HepG2 (cell line): ENCODE measurements at regions not wholly inside any gene's neighbourhood (a gene's known extent, or its start where the extent isn't known, plus 50 kb on each side); places are given as distances from the start of the nearest gene placed in this dataset.

ENCODE experiments used
- ATAC-seq: fragments of 200-7000 bp; cut with Tn5 transposase; 3 replicates; pipeline ENCODE4 v1.9.1; 2020; ENCODE audit warnings: mild to moderate bottlenecking, moderate library complexity
- BruUV-seq: library from RNA; stranded (reverse); fragments of 400-500 nt; replicated peaks from 2 replicates; lab custom pipeline; 2021; lab: Mats Ljungman, UMichigan
- CTCF ChIA-PET: fragments of 300-600 bp; formaldehyde crosslinking; extraction: SDS; loops from one replicate; lab custom pipeline; 2021; ENCODE audit warnings: low total read pairs, inconsistent platforms, low intra/inter-chr PET ratio; lab: Yijun Ruan, JAX
- POLR2A ChIA-PET: fragments of 350-600 bp; sonication (Branson Sonifier 250); formaldehyde crosslinking; loops from one replicate; lab custom pipeline; 2020; ENCODE audit warnings: antibody characterized with exemption, inconsistent platforms; lab: Yijun Ruan, JAX
- DNase-seq: peaks from one replicate; pipeline ENCODE4 v3.0.0-alpha.2; 2015; ENCODE audit warnings: low spot score
- FAIRE-seq: peaks from 3 replicates; lab custom pipeline; 2011; peaks lifted over from hg19 to GRCh38; lab: Jason Lieb, UNC
- H2AFZ ChIP-seq: one replicate; pipeline ENCODE4 v1.6.1; 2011; ENCODE audit warnings: low read length, inconsistent platforms
- H3K27ac ChIP-seq: fragments of 300-600 bp; 3 replicates; pipeline ENCODE4 v1.8.0; 2011; ENCODE audit warnings: mixed run types, mild to moderate bottlenecking, mixed read lengths, low read length, inconsistent platforms; ENCODE audit not compliant: insufficient read depth; ENCODE audit errors: extremely low read length
- H3K27me3 ChIP-seq, 2 experiments: fragments of 200-600 bp in 1 of 2; 2 replicates in 1 of 2; 3 replicates in 1 of 2; pipeline versions ENCODE4 v1.6.0 to v1.8.0; 2011; ENCODE audit warnings: low read length in 2 of 2, mild to moderate bottlenecking in 2 of 2, moderate library complexity in 2 of 2, inconsistent platforms in 1 of 2; ENCODE audit not compliant: insufficient read depth in 2 of 2, control insufficient read depth in 1 of 2
- H3K36me3 ChIP-seq, 2 experiments: fragments of 200-600 bp in 1 of 2; replicated peaks in 1 of 2; 2 replicates in 1 of 2; 3 replicates in 1 of 2; pipeline versions ENCODE4 v1.5.1 to v1.8.0; 2011; ENCODE audit warnings: low read length in 2 of 2, inconsistent platforms in 1 of 2; ENCODE audit not compliant: insufficient read depth in 2 of 2, control insufficient read depth in 1 of 2
- H3K4me1 ChIP-seq: 2 replicates; pipeline ENCODE4 v1.5.1; 2012; ENCODE audit warnings: low read length, inconsistent platforms; ENCODE audit not compliant: insufficient read depth
- H3K4me2 ChIP-seq: 2 replicates; pipeline ENCODE4 v1.6.0; 2011; ENCODE audit warnings: low read depth, low read length, inconsistent platforms
- H3K4me3 ChIP-seq, 3 experiments: fragments of 200-600 bp in 1 of 3; sonication (generic), shearing (Covaris generic) in 1 of 3; replicated peaks in 1 of 3; 2 replicates each; pipeline ENCODE4 v1.5.1; 2011 to 2016; ENCODE audit warnings: low read length in 3 of 3, inconsistent platforms in 2 of 3, low read depth in 2 of 3, mild to moderate bottlenecking in 2 of 3, control low read depth in 1 of 3, mixed read lengths in 1 of 3; ENCODE audit not compliant: insufficient read depth in 1 of 3
- H3K79me2 ChIP-seq: one replicate; pipeline ENCODE4 v1.6.1; 2011; ENCODE audit warnings: low read length, inconsistent platforms; ENCODE audit not compliant: insufficient read depth
- H3K9ac ChIP-seq: 2 replicates; pipeline ENCODE4 v1.6.0; 2011; ENCODE audit warnings: mild to moderate bottlenecking, low read depth, low read length, inconsistent platforms; ENCODE audit not compliant: insufficient read depth
- H3K9me3 ChIP-seq: 2 replicates; pipeline ENCODE4 v1.5.1; 2012; ENCODE audit warnings: mild to moderate bottlenecking, low read length
- H4K20me1 ChIP-seq: 2 replicates; pipeline ENCODE4 v1.6.0; 2011; ENCODE audit warnings: inconsistent platforms, mild to moderate bottlenecking, low read length, moderate library complexity; ENCODE audit not compliant: insufficient read depth
- ATF7 ChIP-seq, 2 experiments: fragments of 450-650 bp in 1 of 2; sonication (generic) in 1 of 2; formaldehyde crosslinking in 1 of 2; IDR thresholded peaks; 2 replicates each; pipeline versions ENCODE4 v1.4.0 to v1.6.1; 2016 to 2020; ENCODE audit warnings: antibody characterized with exemption in 1 of 2, mild to moderate bottlenecking in 1 of 2, missing genetic modification reagents in 1 of 2
- CBFB ChIP-seq: sonication (generic); formaldehyde crosslinking; IDR thresholded peaks from 2 replicates; pipeline ENCODE4 v1.4.0; 2020; ENCODE audit warnings: missing genetic modification reagents
- GMEB1 ChIP-seq: sonication (generic); formaldehyde crosslinking; IDR thresholded peaks from 2 replicates; pipeline ENCODE4 v1.5.1; 2020; ENCODE audit warnings: missing genetic modification reagents, mild to moderate bottlenecking, borderline replicate concordance
- HINFP ChIP-seq: sonication (generic); formaldehyde crosslinking; IDR thresholded peaks from 2 replicates; pipeline ENCODE4 v1.4.0; 2020; ENCODE audit warnings: low read depth, mild to moderate bottlenecking, missing genetic modification reagents
- KLF9 ChIP-seq: IDR thresholded peaks from 2 replicates; pipeline ENCODE4 v1.6.1; 2016; ENCODE audit warnings: low read depth
- PHF8 ChIP-seq: sonication (generic); formaldehyde crosslinking; IDR thresholded peaks from 2 replicates; pipeline ENCODE4 v1.5.0; 2020; ENCODE audit warnings: missing genetic modification reagents
- STAT5B ChIP-seq: sonication (generic); formaldehyde crosslinking; IDR thresholded peaks from 2 replicates; pipeline ENCODE4 v1.4.0; 2020; ENCODE audit warnings: missing genetic modification reagents
- STAT6 ChIP-seq: sonication (generic); formaldehyde crosslinking; IDR thresholded peaks from 2 replicates; pipeline ENCODE4 v1.4.0; 2020; ENCODE audit warnings: missing genetic modification reagents, mild to moderate bottlenecking, borderline replicate concordance
- THAP11 ChIP-seq: IDR thresholded peaks from 2 replicates; pipeline ENCODE4 v1.6.1; 2016; ENCODE audit warnings: missing biosample characterization, missing genetic modification reagents
- ZBTB33 ChIP-seq: sonication (generic); formaldehyde crosslinking; IDR thresholded peaks from 2 replicates; pipeline ENCODE4 v1.4.0; 2020; ENCODE audit warnings: missing genetic modification reagents
- ZNF282 ChIP-seq: fragments of 450-650 bp; IDR thresholded peaks from 2 replicates; pipeline ENCODE4 v1.6.1; 2018; ENCODE audit not compliant: partially characterized antibody
- ZNF713 ChIP-seq: sonication (generic); formaldehyde crosslinking; IDR thresholded peaks from 2 replicates; pipeline ENCODE4 v1.4.0; 2020; ENCODE audit warnings: mild to moderate bottlenecking, missing genetic modification reagents
- ZNF780A ChIP-seq: sonication (generic); formaldehyde crosslinking; IDR thresholded peaks from 2 replicates; pipeline ENCODE4 v1.8.0; 2022; ENCODE audit warnings: mild to moderate bottlenecking, missing genetic modification reagents, moderate library complexity
- WGBS: methylation state at CpG from one replicate; pipeline ENCODE4 v1.1.6; 2017; ENCODE audit warnings: low lambda C conversion rate; 5-methylcytosine and 5-hydroxymethylcytosine counted together
- in situ Hi-C: cut with HindIII; loops from 2 replicates; pipeline ENCODE4 v1.10.0; 2017; ENCODE audit warnings: low pct_unique_long_range_greater_than_20kb; ENCODE audit not compliant: extremely low pct_ligation_motif_present
- intact Hi-C: fragments of 100-400 bp; cut with micrococcal nuclease; formaldehyde crosslinking; loops from one replicate; pipeline ENCODE4 v1.10.0; 2022; ENCODE audit not compliant: unreplicated experiment
- TF ChIP-seq, protein P1 (sequence below): sonication (generic); formaldehyde crosslinking; conservative IDR thresholded peaks from 2 replicates; pipeline ENCODE4 v1.4.0; 2020; ENCODE audit warnings: missing genetic modification reagents
- TF ChIP-seq, protein P2 (sequence below): sonication (generic); formaldehyde crosslinking; IDR thresholded peaks from 2 replicates; pipeline ENCODE4 v1.4.0; 2020; ENCODE audit warnings: mild to moderate bottlenecking, missing genetic modification reagents

DNA sequence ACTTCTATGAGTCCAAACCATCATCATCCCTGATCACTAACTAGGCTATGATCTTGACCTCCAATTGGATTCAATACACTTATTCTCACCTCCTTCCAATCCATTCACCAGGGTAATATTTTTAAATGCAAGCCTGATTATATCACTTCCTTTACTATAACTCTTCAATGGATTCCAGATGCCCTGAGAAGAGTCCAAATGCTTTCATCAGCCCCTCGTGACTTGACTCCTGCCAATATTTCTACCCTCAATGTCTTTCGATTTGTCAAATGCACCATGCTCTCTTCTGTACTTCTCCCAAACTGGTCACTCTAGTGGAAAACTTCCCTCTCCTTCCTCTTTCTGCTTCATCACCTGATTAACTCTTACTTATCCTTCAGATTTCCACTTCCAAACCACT is 70.8 kb downstream of the CD164 start:
- 94% methylated on average over 2 of the region's 2 CpGs for WGBS
- no peak for DNase-seq
- Histone ChIP-seq H3K27ac (no peak overlapping the region), H3K79me2 (no peaks in the 10 kb centered on the region), H3K9me3 (no peaks in the 10 kb centered on the region), H3K36me3 (no peaks in the 10 kb centered on the region), H3K9ac (no peak overlapping the region), H3K4me2 (no peak overlapping the region), H2AFZ (no peak overlapping the region), H3K27me3 (no peaks in the 10 kb centered on the region), H3K4me3 (no peak overlapping the region), H4K20me1 (no peaks in the 10 kb centered on the region), H3K4me1 (peaks cover under 1% of the 10 kb centered on the region; the same call in 1 of the 2 replicates)
- no peak for ATAC-seq
- ChIA-PET CTCF (no interaction called here), POLR2A (no interaction called here)
- in situ Hi-C loops, result no loop called here
- FAIRE-seq, result no peak
- intact Hi-C loops, result no loop called here
- no TSS peak for BruUV-seq
- TF ChIP-seq THAP11 (CRISPR knock-in tag), result no peak
- no peak for TF ChIP-seq GMEB1 (CRISPR knock-in tag)
- TF ChIP-seq ZBTB33 (CRISPR knock-in tag), result no peak
- no peak for TF ChIP-seq ZNF780A
- no peak for TF ChIP-seq CBFB (CRISPR knock-in tag)
- TF ChIP-seq ZNF713 (CRISPR knock-in tag), result no peak
- no peak for TF ChIP-seq STAT6
- no peak for TF ChIP-seq ATF7 (IDR thresholded peaks at IDR 0.05)
- no peak for TF ChIP-seq ATF7 (CRISPR knock-in tag; IDR thresholded peaks at IDR 0.05)
- TF ChIP-seq ZNF282, result no peak
- TF ChIP-seq, protein P1, sequence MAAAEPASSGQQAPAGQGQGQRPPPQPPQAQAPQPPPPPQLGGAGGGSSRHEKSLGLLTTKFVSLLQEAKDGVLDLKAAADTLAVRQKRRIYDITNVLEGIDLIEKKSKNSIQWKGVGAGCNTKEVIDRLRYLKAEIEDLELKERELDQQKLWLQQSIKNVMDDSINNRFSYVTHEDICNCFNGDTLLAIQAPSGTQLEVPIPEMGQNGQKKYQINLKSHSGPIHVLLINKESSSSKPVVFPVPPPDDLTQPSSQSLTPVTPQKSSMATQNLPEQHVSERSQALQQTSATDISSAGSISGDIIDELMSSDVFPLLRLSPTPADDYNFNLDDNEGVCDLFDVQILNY (CRISPR knock-in tag), result no peak
- TF ChIP-seq KLF9 (CRISPR knock-in tag), result no peak
- no peak for TF ChIP-seq PHF8 (CRISPR knock-in tag)
- no peak for TF ChIP-seq STAT5B (CRISPR knock-in tag)
- no peak for TF ChIP-seq HINFP (CRISPR knock-in tag)
- TF ChIP-seq, protein P2, sequence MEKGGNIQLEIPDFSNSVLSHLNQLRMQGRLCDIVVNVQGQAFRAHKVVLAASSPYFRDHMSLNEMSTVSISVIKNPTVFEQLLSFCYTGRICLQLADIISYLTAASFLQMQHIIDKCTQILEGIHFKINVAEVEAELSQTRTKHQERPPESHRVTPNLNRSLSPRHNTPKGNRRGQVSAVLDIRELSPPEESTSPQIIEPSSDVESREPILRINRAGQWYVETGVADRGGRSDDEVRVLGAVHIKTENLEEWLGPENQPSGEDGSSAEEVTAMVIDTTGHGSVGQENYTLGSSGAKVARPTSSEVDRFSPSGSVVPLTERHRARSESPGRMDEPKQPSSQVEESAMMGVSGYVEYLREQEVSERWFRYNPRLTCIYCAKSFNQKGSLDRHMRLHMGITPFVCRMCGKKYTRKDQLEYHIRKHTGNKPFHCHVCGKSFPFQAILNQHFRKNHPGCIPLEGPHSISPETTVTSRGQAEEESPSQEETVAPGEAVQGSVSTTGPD (CRISPR knock-in tag), result no peak
